Caco-2 (cell line): ENCODE measurements at regions not wholly inside any gene's neighbourhood (a gene's known extent, or its start where the extent isn't known, plus 50 kb on each side); places are given as distances from the start of the nearest gene placed in this dataset.

ENCODE experiments used
- BruUV-seq: library from RNA; stranded (reverse); fragments of 400-500 nt; replicated peaks from 2 replicates; lab custom pipeline; 2021; lab: Mats Ljungman, UMichigan
- CTCF ChIA-PET: fragments of 300-600 bp; sonication (Branson Sonifier 250); formaldehyde crosslinking; loops from one replicate; lab custom pipeline; 2022; ENCODE audit warnings: antibody characterized with exemption; lab: Charles Lee
- POLR2A ChIA-PET: fragments of 300-600 bp; sonication (Branson Sonifier 250); formaldehyde crosslinking; loops from one replicate; lab custom pipeline; 2022; ENCODE audit warnings: antibody characterized with exemption; lab: Charles Lee
- DNase-seq, 2 experiments: peaks; one replicate each; pipeline versions ENCODE4 v3.0.0 to v3.0.0-alpha.2; 2020 to 2022
- H3K27me3 ChIP-seq: replicated peaks from 2 replicates; pipeline ENCODE4 v1.6.0; 2011; ENCODE audit warnings: low read length; ENCODE audit not compliant: control insufficient read depth, insufficient read depth
- H3K36me3 ChIP-seq: 2 replicates; pipeline ENCODE4 v1.5.1; 2011; ENCODE audit warnings: low read length; ENCODE audit not compliant: control insufficient read depth, insufficient read depth
- H3K4me1 ChIP-seq: fragments of 250-450 bp; sonication (Bioruptor Pico); 2 replicates; pipeline ENCODE4 v1.5.1; 2020; ENCODE audit warnings: mild to moderate bottlenecking
- H3K4me3 ChIP-seq: 2 replicates; pipeline ENCODE4 v1.5.1; 2011; ENCODE audit warnings: low read depth, mild to moderate bottlenecking, control low read depth, low read length
- H3K9me3 ChIP-seq: fragments of 250-450 bp; sonication (Bioruptor Pico); 2 replicates; pipeline ENCODE4 v1.5.1; 2020; ENCODE audit warnings: mild to moderate bottlenecking, moderate library complexity
- H3K27ac Mint-ChIP-seq: one replicate; pipeline ENCODE4 v1.8.0; 2022; ENCODE audit warnings: mixed read lengths; ENCODE audit not compliant: unreplicated experiment
- H3K27me3 Mint-ChIP-seq: one replicate; pipeline ENCODE4 v1.8.0; 2022; ENCODE audit warnings: mixed read lengths; ENCODE audit not compliant: insufficient read depth, unreplicated experiment
- H3K36me3 Mint-ChIP-seq: one replicate; pipeline ENCODE4 v1.8.0; 2022; ENCODE audit warnings: mild to moderate bottlenecking, mixed read lengths; ENCODE audit not compliant: insufficient read depth, unreplicated experiment
- H3K4me1 Mint-ChIP-seq: one replicate; pipeline ENCODE4 v1.8.0; 2022; ENCODE audit warnings: low read depth, mixed read lengths; ENCODE audit not compliant: unreplicated experiment
- H3K4me3 Mint-ChIP-seq: one replicate; pipeline ENCODE4 v1.8.0; 2022; ENCODE audit warnings: mild to moderate bottlenecking, moderate library complexity, mixed read lengths; ENCODE audit not compliant: unreplicated experiment
- H3K9me3 Mint-ChIP-seq: one replicate; pipeline ENCODE4 v1.8.0; 2022; ENCODE audit warnings: mixed read lengths; ENCODE audit not compliant: unreplicated experiment
- intact Hi-C: fragments of 100-400 bp; cut with micrococcal nuclease; formaldehyde crosslinking; loops from one replicate; pipeline ENCODE4 v1.10.0; 2022; ENCODE audit not compliant: unreplicated experiment
- TF ChIP-seq, protein P1 (sequence below), 2 experiments: fragments of 200-600 bp in 1 of 2; IDR thresholded peaks; 1 replicate in 1 of 2; 2 replicates in 1 of 2; pipeline versions ENCODE4 v1.5.1 to v1.8.0; 2011 to 2022; ENCODE audit warnings: antibody characterized with exemption in 1 of 2, control low read depth in 1 of 2, inconsistent platforms in 1 of 2, low read depth in 1 of 2, low read length in 1 of 2, mild to moderate bottlenecking in 1 of 2, moderate library complexity in 1 of 2; ENCODE audit not compliant: insufficient read depth in 1 of 2, severe bottlenecking in 1 of 2, unreplicated experiment in 1 of 2

DNA sequence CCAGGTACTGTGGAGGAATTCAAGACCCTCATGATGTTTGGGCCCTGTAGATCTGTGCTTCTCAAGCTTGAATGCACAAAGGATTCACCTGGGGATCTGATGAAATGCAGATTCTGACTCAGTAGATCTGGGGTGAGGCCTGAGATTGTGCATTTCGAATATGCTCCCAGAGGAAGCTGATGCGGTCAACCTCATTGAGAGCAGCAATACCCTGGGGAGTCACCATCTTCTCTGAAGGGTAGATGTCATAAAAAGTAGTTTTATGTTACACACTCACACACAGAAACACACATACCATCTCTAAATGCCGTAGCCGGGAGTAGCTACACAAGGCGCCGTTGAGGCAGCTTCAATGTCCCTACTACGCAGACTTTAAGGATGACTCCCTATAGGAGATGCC lies 55.8 kb upstream of the CPEB4 start:
- H3K36me3 Mint-ChIP-seq = no peaks in the 10 kb centered on the region
- no TSS peak for BruUV-seq
- no peaks in the 10 kb centered on the region for H3K36me3 ChIP-seq
- no peaks in the 10 kb centered on the region for H3K27me3 Mint-ChIP-seq
- POLR2A ChIA-PET = no interaction called here
- H3K4me3 Mint-ChIP-seq = no peak overlapping the region
- no peak for DNase-seq
- H3K4me3 ChIP-seq = no peak overlapping the region
- CTCF ChIA-PET = no interaction called here
- H3K27me3 ChIP-seq = no peaks in the 10 kb centered on the region
- H3K9me3 ChIP-seq = no peaks in the 10 kb centered on the region
- H3K9me3 Mint-ChIP-seq = peaks cover 10% of the 10 kb centered on the region
- peaks cover 9% of the 10 kb centered on the region for H3K4me1 ChIP-seq
- intact Hi-C loops = no loop called here
- no peak overlapping the region for H3K27ac Mint-ChIP-seq
- TF ChIP-seq, protein P1, sequence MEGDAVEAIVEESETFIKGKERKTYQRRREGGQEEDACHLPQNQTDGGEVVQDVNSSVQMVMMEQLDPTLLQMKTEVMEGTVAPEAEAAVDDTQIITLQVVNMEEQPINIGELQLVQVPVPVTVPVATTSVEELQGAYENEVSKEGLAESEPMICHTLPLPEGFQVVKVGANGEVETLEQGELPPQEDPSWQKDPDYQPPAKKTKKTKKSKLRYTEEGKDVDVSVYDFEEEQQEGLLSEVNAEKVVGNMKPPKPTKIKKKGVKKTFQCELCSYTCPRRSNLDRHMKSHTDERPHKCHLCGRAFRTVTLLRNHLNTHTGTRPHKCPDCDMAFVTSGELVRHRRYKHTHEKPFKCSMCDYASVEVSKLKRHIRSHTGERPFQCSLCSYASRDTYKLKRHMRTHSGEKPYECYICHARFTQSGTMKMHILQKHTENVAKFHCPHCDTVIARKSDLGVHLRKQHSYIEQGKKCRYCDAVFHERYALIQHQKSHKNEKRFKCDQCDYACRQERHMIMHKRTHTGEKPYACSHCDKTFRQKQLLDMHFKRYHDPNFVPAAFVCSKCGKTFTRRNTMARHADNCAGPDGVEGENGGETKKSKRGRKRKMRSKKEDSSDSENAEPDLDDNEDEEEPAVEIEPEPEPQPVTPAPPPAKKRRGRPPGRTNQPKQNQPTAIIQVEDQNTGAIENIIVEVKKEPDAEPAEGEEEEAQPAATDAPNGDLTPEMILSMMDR (IDR thresholded peaks at IDR 0.05; ENCODE audit: insufficient read depth in 1 of 2, low read depth in 1 of 2, low read length in 1 of 2, severe bottlenecking in 1 of 2, unreplicated experiment in 1 of 2) = no peak
- H3K4me1 Mint-ChIP-seq = peaks cover 6% of the 10 kb centered on the region

DNA sequence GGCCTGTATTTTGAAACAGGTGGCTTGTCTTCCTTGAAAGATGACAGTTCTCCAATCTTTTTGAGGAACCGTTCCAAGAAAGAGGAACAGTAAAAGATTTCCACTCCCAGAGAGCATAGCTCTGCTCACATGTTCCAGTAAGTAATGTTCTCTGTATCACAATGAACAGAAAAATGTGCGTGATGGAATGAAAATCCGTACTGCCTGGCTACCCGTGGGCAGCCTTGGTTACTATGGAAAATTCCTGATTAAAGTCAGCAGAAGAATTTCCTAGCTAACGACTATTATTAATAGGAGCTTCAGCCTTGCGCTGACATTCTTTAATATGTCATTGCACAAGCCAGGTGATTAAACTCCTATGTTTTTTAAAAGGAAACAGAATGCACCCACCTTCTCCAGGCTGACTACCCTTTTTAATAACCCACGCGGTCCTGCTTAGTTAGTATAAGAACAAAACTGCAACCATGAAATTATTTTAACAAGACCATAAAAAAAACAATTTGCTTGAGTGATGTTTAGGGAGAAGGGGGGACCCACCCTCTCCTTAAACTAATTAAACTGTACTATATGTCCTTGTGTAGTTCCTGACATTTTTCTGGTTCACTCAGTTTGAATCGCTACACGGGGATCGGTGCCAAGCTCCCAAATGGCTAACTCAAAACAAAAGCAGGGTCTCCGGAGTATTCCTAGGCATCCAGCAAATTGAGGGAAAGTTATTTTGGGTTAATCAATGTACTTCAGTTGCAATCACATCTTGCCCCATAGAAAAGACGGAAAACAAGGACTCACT lies 54.8 kb upstream of the CPEB4 start:
- intact Hi-C loops = no loop called here
- no peak for DNase-seq
- H3K27me3 Mint-ChIP-seq = no peaks in the 10 kb centered on the region
- TF ChIP-seq, protein P1 (IDR thresholded peaks at IDR 0.05; ENCODE audit: insufficient read depth in 1 of 2, low read depth in 1 of 2, low read length in 1 of 2, severe bottlenecking in 1 of 2, unreplicated experiment in 1 of 2) = no peak
- Histone ChIP-seq H3K27me3 (no peaks in the 10 kb centered on the region), H3K4me3 (no peak overlapping the region), H3K4me1 (peaks cover 9% of the 10 kb centered on the region), H3K9me3 (no peaks in the 10 kb centered on the region), H3K36me3 (no peaks in the 10 kb centered on the region)
- POLR2A ChIA-PET = no interaction called here
- no peaks in the 10 kb centered on the region for H3K36me3 Mint-ChIP-seq
- peaks cover under 1% of the 10 kb centered on the region for H3K9me3 Mint-ChIP-seq
- H3K4me3 Mint-ChIP-seq = no peak overlapping the region
- CTCF ChIA-PET = no interaction called here
- no peak overlapping the region for H3K27ac Mint-ChIP-seq
- BruUV-seq = no TSS peak
- H3K4me1 Mint-ChIP-seq = peaks cover 6% of the 10 kb centered on the region

DNA sequence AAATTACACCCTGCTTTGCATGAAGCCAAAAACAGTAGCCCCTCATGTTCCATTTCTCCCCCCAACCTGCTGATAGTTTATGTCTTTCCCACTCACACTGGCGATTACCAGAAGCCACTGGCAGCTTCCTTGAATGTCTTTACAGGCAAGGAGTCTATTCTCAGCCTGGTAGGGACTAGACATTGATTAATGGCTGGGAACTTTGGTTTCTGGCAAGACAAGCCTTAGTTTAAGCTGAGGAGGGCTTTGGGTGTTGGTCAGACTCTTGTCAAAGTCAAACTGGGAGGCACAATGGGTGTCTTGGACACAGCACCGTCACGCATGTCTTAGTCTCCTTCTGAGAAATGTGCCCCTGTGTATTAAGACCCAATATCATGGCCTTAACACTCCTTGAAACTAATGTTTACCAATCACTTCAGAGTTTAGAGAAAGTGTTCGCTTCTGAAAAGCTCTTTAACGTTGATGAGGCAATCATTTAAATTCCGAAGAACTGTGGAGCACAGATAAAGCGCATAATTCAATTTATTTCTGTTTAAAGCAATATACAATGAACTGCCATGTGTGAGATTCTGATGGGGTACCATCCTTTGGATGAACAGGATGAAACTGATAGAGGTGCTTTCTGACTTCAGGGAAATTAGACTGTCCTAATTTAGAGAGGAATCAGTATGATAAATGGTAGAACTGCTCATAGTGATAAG lies 53.9 kb upstream of the CPEB4 start:
- no peak overlapping the region for H3K27ac Mint-ChIP-seq
- H3K4me1 Mint-ChIP-seq = peaks cover 12% of the 10 kb centered on the region
- no TSS peak for BruUV-seq
- no peaks in the 10 kb centered on the region for H3K36me3 Mint-ChIP-seq
- intact Hi-C loops = no loop called here
- H3K9me3 ChIP-seq = no peaks in the 10 kb centered on the region
- no peaks in the 10 kb centered on the region for H3K36me3 ChIP-seq
- H3K4me3 ChIP-seq = no peak overlapping the region
- peaks cover 14% of the 10 kb centered on the region for H3K4me1 ChIP-seq
- no peak for DNase-seq
- no peaks in the 10 kb centered on the region for H3K9me3 Mint-ChIP-seq
- H3K4me3 Mint-ChIP-seq = no peak overlapping the region
- ChIA-PET POLR2A (no interaction called here), CTCF (interaction anchor here (0.6 kb wide), 1 partner anchor 449 kb away, joined by 3 read pairs; no protein-coding TSS in a partner anchor)
- H3K27me3 ChIP-seq = no peaks in the 10 kb centered on the region
- H3K27me3 Mint-ChIP-seq = no peaks in the 10 kb centered on the region
- TF ChIP-seq, protein P1 (IDR thresholded peaks at IDR 0.05; ENCODE audit: insufficient read depth in 1 of 2, low read depth in 1 of 2, low read length in 1 of 2, severe bottlenecking in 1 of 2, unreplicated experiment in 1 of 2) = no peak
